Activated T-cell treated with anti-CD3 and anti-CD28 coated beads for 24 hours (primary cell): ENCODE measurements at regions not wholly inside any gene's neighbourhood (a gene's known extent, or its start where the extent isn't known, plus 50 kb on each side); places are given as distances from the start of the nearest gene placed in this dataset.

ENCODE experiments used
- DNase-seq: peaks from one replicate; pipeline ENCODE4 v3.0.0-alpha.2; 2020; ENCODE audit warnings: low read depth

DNA sequence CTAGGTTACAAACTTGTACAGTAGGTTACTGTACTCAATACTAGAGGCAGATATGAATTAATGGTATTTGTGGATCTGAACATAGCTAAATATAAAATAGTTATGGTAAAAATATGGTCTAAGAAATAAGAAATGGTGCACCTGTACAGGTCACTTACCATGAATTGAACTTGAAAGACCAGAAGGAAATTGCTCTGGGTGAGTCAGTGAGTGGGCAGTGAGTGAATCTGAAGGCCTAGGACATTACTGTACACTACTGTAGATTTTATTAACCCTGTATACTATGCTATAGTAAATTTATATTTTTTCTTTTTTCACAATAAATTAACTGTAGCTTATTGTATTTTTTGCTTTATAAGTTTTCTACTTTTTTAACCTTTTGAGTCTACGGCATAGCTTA is 1020.4 kb downstream of the CDH18 start:
- DNase-seq: no peak

DNA sequence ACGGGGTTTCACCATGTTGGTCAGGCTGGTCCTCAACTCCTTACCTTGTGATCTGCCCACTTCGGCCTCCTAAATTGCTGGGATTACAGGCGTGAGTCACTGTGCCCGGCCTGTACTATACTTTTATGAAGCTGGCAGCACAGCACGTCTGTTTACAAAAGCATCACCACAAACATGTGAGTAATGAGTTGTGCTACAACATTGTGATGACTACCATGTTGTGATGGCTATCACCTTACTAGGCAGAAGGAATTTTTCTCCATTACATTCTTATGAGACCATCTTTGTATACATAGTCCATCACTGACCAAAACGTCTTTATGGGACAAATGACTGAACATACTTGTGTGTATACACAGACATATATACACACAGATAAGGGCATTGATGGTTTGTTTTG is 1019.0 kb downstream of the CDH18 start:
- DNase-seq: no peak

DNA sequence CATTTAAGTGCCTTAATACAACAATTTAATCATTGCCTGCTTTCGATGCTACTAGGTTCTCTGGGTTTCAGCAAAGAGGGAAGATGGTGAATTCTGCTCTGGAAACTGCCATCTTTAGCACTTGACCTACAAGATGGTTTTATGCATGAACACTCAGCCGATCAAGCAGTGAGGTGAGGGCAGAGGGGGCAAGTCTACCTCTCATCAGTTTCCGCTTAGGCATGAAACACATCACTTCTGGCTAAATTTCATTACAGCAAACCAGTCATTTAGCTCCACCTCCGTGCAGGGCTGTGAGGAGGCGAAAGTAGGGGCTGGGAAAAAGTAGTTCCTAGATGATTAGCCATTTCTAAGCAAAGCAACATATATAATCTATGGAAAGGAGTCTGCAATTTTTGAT is 1018.0 kb downstream of the CDH18 start:
- DNase-seq: no peak

DNA sequence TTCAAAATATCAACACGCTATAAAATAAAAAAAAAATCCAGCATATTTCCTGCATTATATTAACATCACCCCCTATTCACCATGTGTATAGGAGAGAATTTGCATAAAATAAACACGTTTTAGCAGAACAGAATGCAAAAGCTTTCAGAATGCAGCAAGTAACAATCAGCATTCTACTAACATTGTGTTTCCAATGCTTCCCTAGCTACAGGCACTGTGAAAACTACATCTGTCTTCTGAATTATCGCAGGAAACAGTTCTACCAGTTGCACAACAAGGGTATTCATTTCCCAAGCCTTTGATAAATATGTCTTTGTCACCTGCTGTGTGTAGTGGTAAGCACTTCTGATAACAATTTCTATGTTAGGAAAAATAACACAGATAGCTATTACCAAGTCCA is 1015.8 kb downstream of the CDH18 start:
- no peak for DNase-seq

DNA sequence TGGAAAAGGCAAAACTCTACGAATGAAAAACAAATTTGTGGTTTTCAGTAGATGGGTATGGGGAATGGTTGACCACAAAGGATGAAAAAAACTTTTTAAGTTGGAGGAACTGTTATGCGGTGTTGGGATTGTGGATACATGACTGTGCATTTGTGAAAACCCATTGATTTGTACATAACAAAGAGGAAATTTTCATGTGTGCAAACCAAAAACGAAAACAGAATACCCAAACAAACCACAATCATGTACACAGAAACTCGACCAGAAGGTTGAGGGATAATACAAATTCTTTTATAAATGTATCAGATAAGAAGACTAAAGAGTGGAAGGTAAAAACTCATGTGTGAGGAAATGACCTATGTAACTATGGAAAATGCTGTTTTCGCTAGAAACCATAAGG is 1012.4 kb downstream of the CDH18 start:
- no peak for DNase-seq

DNA sequence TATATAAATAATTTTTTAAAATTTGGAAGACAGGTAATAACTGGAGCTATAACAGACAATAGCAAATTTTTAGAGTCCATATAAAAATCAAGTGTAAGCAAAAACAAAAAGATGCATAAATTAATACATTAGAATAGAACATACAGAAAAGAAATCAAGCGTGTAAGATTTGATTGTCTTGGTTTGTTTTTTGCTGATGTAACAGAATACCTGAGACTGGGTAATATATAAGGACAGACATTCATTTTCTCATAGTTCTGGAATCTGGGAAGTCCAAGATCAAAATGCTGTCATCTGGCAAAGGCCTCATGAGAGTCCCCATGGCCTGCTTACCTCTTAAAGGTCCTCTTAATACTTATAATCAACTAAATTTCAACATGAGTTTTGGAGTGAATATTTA is 1010.1 kb downstream of the CDH18 start:
- DNase-seq: no peak

DNA sequence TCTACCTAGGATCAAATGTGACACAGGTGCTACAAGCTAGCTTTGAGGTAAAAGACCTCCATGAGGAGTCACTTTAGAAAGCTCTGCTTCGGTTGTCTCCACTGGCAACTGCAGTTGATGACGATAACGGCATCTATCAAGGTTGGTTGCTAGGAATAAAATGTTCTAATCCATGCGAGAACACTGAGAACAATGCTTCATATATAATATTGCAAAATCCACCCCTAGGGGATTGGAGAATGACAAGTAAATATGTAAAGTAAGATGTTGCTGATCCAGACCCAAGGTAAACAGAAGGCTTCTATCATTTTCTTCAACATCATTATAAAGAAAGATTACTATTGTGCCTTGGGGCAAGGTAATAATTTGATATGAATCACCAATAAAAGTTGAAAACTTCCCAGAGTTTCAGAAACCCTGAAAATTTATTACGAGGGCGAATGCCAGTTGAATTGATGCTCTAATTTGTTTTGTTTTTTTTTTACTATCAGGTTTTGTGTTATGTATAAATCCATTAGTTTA is 1003.4 kb downstream of the CDH18 start:
- no peak for DNase-seq

DNA sequence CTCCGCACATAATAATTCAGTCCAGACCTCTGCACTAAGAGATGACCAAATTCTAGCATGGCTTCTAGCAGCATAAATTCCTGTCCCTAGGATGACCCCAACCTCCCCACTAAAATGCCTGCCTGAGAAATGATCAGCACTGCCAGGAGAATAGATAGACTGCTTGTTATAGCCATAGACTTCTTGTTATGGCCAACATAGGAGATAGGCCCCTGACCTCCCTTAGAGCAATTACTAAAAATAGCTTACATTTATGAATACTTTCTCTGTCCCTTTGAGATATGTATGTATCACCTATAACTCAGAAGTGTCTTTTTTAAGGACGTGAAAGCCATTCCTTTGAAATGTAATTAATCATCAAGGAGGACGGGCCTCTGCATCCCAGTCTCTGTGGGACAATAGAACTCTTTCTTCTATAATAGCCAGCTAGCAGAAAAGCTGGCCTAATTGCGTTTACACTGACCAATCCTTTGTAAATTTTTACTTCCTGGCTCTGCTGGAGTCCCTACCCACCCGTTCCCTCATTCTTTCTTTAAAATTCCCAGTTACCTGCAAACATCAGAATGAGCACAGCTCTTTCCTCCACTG is 1002.7 kb downstream of the CDH18 start:
- DNase-seq: no peak

DNA sequence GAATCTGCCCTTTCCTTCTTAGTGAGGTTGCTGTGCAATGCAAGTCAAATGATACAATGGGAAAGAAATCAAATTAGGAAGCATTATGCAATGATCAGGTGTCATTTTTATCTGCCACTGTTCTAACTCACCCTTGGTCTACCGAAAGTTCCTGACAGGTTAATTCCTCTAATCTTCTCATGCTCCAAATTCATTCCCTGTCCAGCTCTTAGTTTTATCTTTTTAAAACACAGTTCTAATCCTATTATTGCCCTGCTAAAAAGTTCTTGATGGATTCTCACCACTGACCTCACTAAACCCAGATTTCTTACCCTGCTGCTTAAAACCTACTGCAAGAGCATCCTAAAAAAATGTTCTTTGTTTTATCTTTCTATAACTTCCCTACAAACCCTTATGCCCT is 1000.9 kb downstream of the CDH18 start:
- DNase-seq: no peak

DNA sequence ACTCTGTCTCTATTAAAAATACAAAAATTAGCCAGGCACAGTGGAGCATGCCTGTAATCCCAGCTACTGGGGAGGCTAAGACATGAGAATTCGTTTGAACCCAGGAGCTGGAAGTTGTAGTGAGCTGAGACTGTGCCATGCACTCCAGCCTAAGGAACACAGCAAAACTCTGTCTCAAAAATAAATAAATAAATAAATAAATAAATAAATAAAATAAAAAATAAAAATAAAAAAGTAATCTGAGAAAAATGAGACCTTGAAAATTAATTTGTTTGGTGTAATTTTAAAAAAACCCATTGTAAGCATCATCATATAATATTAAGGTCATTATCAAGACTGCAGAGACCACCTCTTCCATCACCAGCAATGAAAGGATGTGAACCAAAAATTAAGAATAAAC is 997.1 kb downstream of the CDH18 start:
- no peak for DNase-seq

DNA sequence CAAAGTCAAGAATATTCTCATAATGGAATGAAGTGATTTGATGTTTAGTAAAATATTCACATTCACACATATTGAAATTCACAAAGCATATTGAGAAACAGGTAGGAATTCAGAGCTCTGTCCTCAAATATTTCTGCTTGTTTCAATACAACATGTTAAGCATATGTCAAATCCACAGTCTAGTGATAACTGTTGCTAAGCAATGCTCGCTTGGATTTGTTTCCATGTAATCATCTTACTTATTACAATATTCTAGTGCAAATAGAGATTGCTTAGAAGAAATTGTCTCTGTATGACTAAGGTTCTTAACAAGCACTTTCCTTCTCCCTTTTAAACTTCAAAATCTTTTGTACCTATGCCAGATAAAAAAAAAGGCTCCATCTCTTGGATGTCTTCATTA is 995.7 kb downstream of the CDH18 start:
- no peak for DNase-seq

DNA sequence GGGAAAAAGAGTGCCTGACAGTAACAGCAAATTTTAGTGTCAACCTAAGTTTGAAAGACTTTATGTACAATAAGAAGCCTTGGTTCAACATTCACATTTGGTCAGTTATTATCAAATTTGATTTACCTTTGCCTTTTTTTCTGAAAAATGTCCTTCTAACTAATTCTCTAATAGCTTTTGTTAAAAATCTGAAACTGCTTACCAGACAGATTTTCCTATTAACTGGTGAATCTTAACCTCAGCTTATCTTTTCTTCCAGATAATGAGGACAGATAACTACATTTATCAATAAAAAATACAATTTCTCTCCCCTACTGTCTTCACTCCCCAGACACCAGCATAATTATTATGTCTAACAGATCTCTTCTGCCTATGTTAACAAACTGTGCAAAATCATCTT is 988.5 kb downstream of the CDH18 start:
- no peak for DNase-seq

DNA sequence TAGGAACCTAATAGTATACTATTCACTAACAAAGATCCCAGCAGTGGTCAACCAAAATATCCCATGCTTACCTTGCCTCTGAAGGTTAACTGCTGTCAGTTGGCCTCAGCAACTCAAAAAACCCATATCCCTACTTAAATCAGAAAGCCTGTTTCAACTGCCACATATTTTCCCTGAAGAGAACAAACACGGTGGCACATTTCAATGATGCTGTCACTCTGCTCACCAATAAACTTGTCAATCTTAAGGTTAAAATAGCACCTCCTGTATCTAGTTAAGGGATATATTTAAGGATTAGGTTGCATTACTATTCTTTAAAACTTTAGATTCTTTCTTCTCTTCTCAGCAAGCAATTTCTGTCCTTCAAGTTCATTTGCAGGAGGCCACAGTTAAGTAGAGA is 986.9 kb downstream of the CDH18 start:
- no peak for DNase-seq

DNA sequence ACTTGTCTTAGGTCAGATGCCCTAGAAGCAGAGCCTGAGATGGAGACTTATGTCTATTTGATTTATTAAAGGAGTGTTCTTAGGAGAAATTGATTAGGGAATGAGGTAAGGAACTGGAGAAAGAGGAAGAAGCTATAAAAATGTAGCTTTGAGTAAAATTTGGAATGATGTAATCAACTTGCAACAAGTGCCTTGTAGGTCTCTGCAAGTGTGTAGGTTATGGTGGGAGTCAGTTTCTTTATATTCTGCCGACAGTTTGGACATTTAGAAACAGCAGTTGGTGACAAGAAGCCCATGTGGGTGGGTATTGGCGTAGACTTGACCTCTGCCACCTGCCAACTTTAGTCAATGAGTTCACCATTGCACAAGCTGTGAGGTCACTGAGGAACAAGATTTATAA is 986.5 kb downstream of the CDH18 start:
- DNase-seq: no peak

DNA sequence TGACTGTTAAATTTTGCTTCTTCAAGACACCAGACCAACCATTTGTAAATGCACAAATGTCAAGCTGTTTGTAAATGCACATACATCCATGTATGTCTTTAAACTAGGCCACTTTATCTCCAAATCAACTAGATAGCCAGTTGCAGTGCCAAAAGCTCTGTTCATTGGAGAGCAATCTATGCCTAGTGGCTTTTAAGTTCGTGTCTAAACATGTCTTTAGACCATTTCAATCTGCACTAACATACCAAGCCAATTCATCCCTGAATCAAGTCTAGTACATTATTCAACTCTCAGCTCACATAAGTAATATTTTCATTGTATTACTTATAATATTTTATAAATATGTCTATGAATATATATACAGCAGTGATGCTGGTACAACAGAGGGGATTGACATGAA is 985.9 kb downstream of the CDH18 start:
- DNase-seq: no peak

DNA sequence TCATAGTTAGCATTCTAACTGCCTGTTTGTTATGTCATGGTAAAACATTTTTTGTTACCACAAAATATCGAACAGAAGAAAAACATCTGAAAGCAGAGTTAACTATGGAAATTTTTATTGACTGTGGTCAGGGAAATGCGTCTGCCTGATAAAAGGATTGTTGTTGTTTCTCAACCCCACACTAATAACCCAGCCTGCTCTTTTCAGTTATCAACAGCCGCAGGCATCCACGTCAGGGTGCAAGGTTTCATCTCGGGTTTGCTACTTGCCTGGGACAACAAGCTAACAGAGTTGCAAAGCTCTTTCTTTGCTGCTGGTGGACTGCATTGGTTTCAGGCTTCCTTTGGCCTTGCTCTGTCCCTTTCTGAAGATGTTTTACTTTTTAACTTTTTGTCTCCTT is 969.2 kb downstream of the CDH18 start:
- no peak for DNase-seq

DNA sequence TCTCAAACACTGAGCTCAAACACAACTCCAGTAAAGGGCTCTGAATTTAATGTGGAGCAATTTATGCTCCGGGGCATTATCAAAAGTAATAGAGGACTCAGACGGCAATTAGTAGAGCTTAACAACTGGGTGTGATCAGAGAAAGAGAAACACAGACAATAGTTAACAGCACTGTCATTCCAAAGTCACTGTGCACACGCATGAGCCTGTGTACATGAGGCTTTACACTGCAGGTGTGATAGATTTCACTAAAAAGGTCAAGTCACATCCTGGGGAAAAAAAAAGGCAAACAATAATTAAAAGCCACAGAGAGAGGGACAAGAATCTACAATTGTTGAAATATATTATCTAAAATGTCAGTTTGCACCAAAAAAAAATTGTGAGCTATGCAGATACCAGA is 956.5 kb downstream of the CDH18 start:
- DNase-seq: no peak

DNA sequence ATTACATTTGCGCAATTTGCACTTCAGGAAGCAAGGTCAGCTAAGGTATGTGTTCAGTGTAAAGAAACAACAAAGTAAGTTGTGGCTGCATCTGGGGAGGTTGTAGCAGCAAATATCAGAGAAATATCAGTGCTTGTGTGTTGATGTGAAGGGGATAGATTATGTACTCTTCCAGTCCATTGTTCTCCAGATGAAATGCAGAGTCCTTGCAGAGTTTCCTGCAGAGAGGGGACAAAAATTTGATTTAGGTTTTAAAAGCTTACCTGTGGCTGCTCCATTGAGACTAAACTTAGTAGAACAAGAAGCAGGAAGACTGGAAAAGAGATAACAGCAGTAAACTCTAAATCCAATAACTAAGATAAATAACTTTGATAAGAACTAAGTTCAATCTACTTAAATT is 952.2 kb downstream of the CDH18 start:
- DNase-seq: no peak

DNA sequence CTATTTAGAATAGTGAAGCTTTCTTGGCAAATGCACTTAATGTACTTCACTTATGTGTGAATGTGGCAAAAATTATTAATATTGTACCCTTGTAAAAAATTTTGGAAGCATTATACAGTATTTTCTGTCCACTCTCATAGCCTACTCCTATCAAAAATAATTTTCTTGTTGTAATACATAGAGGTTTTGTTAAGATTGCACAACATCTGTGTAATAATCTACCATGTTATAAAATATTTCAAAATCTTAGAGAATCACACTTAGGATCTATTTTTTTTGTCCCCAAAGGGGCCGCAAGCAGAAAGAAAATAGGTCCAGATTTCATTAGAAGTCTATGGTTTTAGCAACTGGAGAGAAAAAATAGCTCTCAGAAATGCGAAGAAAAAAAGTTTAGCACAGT is 945.9 kb downstream of the CDH18 start:
- DNase-seq: no peak

DNA sequence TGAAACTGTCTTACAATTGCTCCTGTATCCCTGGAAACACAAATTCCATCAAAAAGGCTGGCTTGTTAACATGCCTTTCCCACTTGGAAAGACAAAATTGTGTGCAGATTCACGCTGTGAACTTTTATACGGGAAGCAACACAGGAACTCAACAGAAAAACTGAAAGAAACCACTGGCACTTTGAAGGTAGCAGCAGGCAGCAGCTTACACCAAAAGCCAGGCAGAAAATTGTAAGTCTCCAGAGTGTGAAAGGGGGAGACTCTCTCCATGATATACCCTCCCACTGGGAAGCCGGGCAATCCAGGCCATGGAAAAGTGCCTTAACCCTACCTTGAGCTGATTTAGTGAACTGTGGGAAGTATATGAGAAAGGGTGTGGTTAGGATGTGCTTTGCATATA is 943.7 kb downstream of the CDH18 start:
- no peak for DNase-seq

DNA sequence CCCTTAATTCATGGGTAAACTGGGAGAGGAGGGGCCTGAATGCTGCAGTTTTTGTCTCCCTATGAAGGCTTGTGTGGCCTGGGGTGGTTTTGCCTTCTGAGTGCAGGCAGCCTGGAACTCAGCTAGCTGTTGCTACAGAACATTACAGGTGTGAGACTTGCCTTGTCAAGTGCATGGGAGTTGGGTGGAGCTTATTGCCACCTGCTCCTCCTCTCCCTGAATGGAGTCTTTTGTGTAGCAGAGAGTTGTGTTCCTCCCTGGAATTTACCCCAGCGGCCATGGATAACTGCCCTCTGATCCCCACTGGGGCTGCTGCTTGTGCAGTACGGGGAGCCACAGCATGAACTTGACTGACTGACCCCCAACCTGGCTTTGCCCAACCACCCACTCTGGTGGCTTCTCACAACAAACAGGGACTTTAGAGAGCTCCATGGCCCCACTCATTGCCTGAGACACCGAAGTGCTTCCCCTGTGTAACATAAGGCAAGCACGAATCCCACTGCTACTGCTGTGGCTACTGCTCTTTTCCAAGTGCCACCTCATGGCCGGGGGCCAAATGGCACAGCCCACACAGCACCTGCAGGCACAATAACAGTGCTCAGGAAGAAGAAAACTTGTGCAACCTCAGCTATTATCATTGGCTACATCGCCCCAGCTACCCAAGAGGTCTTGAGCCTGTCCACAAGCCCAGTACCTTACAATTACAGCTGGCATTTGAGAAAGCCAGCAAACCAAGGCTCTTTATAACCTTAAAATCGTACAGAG is 942.9 kb downstream of the CDH18 start:
- DNase-seq: no peak

DNA sequence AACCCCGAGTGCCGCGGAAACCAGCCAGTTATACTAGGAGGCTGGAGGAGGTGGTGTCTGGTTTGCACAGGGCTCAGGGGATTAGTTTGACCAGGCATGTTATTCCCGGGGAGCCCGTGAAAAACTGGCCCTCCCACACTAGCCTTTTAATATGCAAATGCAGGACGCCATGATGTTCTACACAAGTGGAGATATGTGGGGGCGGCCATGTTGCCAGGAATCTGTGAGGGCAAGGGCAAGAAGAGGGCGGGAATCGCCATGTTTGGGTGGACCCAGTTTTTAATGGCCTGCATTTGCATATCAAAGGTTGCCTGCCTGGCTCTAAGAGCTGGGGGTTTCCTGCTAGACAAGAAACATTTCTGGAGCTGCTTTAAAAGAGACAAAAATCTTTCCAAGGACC is 940.7 kb downstream of the CDH18 start:
- DNase-seq: no peak

DNA sequence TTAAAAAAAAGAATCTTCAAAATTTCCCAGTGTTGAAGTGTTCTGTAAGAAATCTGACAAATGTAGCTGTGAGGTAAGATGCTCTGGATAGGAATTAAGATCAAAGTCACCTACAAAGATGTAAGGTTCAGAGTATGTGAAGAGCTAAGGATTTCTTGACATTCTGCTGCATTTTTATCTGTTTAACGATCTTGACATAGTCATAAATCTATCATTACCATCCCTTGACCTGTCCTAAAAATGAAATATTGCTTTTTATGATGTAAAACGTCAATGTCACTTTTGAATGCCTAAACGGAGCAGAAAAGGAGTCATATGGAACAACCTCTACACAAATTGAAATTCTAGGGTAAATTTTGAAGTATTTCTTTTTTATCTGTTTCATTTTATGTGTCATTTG is 939.3 kb downstream of the CDH18 start:
- DNase-seq: no peak

DNA sequence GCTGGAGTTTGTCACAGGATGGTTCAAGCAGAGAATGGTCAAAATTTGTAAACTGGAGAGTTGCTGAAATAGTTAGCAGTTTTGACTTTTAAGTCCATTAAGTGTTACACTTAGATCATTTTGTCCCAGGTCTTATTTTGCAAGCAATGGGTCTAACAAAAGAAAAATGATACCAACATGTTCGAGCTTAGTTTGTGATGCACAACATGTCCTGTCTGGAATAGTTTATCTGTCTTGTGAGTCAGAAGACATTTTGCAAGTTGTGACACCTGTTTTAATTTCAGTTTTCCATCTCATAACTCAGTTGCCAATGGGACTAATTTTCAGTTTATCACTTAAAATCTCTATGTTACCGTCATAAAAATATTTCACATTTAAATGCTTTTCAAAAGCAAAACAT is 929.8 kb downstream of the CDH18 start:
- no peak for DNase-seq
